Adrenal gland (tissue), 5 donors: ENCODE measurements at regions not wholly inside any gene's neighbourhood (a gene's known extent, or its start where the extent isn't known, plus 50 kb on each side); places are given as distances from the start of the nearest gene placed in this dataset.

Source experiments
- CTCF ChIP-seq, 6 experiments: fragments of 450-650 bp in 4 of 6; fragments of 200-600 bp in 2 of 6; sonication (generic) in 1 of 6; IDR thresholded peaks; 1 replicate in 5 of 6; 2 replicates in 1 of 6; pipeline versions ENCODE4 v1.5.1 to v1.8.0; 2016 to 2021; ENCODE audit warnings: antibody characterized with exemption in 6 of 6, mild to moderate bottlenecking in 2 of 6, moderate library complexity in 1 of 6
- POLR2A ChIP-seq, 2 donors: fragments of 450-650 bp; IDR thresholded peaks; one replicate each; pipeline ENCODE4 v1.6.1; 2017; ENCODE audit warnings: antibody characterized with exemption in 2 of 2, mild to moderate bottlenecking in 2 of 2, moderate library complexity in 1 of 2
- donor health status: DM: no; HTN: no; CAD: no.

GRCh38 chr9:87013490-87013889 is 66.2 kb upstream of the GAS1 start:
- TF ChIP-seq CTCF (IDR thresholded peaks at IDR 0.05) (no peak), POLR2A (IDR thresholded peaks at IDR 0.05) (no peak)
